ENCODE measurements at regions not wholly inside any gene's neighbourhood (a gene's known extent, or its start where the extent isn't known, plus 50 kb on each side); places are given as distances from the start of the nearest gene placed in this dataset.

GRCh38 chr1:112209493-112209892 lies 186.5 kb upstream of the CTTNBP2NL start:
- WGBS, 2 experiments (ENCODE audit: insufficient coverage in 2 of 2) = 50 to 71% methylated on average over 1 of the region's 1 CpG
- Histone ChIP-seq H3K36me3 (ENCODE audit: control insufficient read depth, insufficient read depth, low read length) (no peaks in the 10 kb centered on the region), H3K4me1 (ENCODE audit: control insufficient read depth, insufficient read depth, low read length, poor library complexity, severe bottlenecking) (no peaks in the 10 kb centered on the region), H3K27ac (ENCODE audit: low read depth, low read length, severe bottlenecking) (no peak overlapping the region), H3K9me3 (ENCODE audit: control insufficient read depth, low read length) (no peaks in the 10 kb centered on the region), H3K4me3 (ENCODE audit: extremely low read depth, insufficient read depth, low read length, poor library complexity, severe bottlenecking) (no peak overlapping the region)

DNA sequence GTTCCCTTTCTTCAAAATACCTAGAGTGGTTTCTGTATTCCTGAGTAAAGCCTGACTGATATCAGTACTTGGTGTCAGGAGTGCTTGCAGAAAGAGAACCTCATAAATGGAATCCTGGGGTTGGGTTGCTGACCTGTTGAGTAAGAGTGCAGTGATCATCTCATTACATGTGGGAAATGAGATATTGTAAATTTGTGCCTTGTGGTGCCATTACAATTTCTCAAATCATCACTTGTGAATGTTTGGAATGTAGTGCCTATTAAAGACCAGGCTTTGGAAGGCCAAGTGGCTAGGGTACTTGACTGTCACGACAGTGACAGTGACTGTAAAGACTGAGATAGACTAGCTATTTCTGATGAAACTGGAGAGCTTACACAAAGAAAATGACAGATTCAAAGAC lies 176.7 kb upstream of the CTTNBP2NL start:
- 71 to 82% methylated on average over 1 of the region's 1 CpG for WGBS, 2 experiments (ENCODE audit: insufficient coverage in 2 of 2)
- H3K27ac ChIP-seq (ENCODE audit: low read depth, low read length, severe bottlenecking) = no peak overlapping the region

GRCh38 chr1:112230232-112230631 lies 165.8 kb upstream of the CTTNBP2NL start:
- WGBS, 2 experiments (ENCODE audit: insufficient coverage in 2 of 2) = 95 to 96% methylated on average over 8 of the region's 9 CpGs
- Histone ChIP-seq H3K27ac (ENCODE audit: low read depth, low read length, severe bottlenecking) (no peak overlapping the region), H3K4me1 (ENCODE audit: control insufficient read depth, insufficient read depth, low read length, poor library complexity, severe bottlenecking) (no peaks in the 10 kb centered on the region), H3K9me3 (ENCODE audit: control insufficient read depth, low read length) (no peaks in the 10 kb centered on the region), H3K36me3 (ENCODE audit: control insufficient read depth, insufficient read depth, low read length) (no peaks in the 10 kb centered on the region), H3K4me3 (ENCODE audit: extremely low read depth, insufficient read depth, low read length, poor library complexity, severe bottlenecking) (no peak overlapping the region)

More for the DNA sequence above, 176.7 kb upstream of the CTTNBP2NL start:
- Histone ChIP-seq H3K4me3 (ENCODE audit: extremely low read depth, insufficient read depth, low read length, poor library complexity, severe bottlenecking) (no peak overlapping the region), H3K36me3 (ENCODE audit: control insufficient read depth, insufficient read depth, low read length) (no peaks in the 10 kb centered on the region), H3K9me3 (ENCODE audit: control insufficient read depth, low read length) (no peaks in the 10 kb centered on the region), H3K4me1 (ENCODE audit: control insufficient read depth, insufficient read depth, low read length, poor library complexity, severe bottlenecking) (peaks cover 2% of the 10 kb centered on the region)

GRCh38 chr1:112231331-112231730 lies 164.7 kb upstream of the CTTNBP2NL start:
- 73 to 77% methylated on average over 2 to 3 of the region's 3 CpGs for WGBS, 2 experiments (ENCODE audit: insufficient coverage in 2 of 2)
- Histone ChIP-seq H3K4me3 (ENCODE audit: extremely low read depth, insufficient read depth, low read length, poor library complexity, severe bottlenecking) (no peak overlapping the region), H3K9me3 (ENCODE audit: control insufficient read depth, low read length) (no peaks in the 10 kb centered on the region), H3K36me3 (ENCODE audit: control insufficient read depth, insufficient read depth, low read length) (no peaks in the 10 kb centered on the region), H3K27ac (ENCODE audit: low read depth, low read length, severe bottlenecking) (no peak overlapping the region), H3K4me1 (ENCODE audit: control insufficient read depth, insufficient read depth, low read length, poor library complexity, severe bottlenecking) (no peaks in the 10 kb centered on the region)

- H3K27ac ChIP-seq (ENCODE audit: low read depth, low read length, severe bottlenecking) = no peak overlapping the region
- H3K36me3 ChIP-seq (ENCODE audit: control insufficient read depth, insufficient read depth, low read length) = no peaks in the 10 kb centered on the region
- H3K4me3 ChIP-seq (ENCODE audit: extremely low read depth, insufficient read depth, low read length, poor library complexity, severe bottlenecking) = no peak overlapping the region
- WGBS, 2 experiments (ENCODE audit: insufficient coverage in 2 of 2) = 71 to 83% methylated on average over 1 to 3 of the region's 3 CpGs
- H3K4me1 ChIP-seq (ENCODE audit: control insufficient read depth, insufficient read depth, low read length, poor library complexity, severe bottlenecking) = no peaks in the 10 kb centered on the region
- no peaks in the 10 kb centered on the region for H3K9me3 ChIP-seq (ENCODE audit: control insufficient read depth, low read length)
Measured at GRCh38 chr1:112232848-112233247, 163.2 kb upstream of the CTTNBP2NL start.

DNA sequence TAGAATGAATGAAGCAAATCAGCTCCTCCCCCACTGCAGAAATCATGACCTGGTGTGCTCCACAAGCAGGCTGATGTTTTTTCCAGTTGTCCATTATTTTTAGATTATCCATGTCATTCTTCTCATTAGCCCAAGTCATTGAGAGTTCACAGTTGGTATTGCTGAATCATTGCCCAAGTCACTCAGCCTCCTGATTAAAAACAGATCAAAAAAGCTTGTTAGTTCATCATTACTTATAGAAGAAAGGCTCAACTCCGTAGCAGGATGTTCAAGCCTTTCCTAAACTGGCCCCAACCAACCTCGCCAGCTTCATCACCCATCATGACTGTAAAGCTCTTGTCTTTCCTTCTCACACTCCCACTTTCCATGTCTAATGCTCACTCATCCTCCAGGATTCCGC lies 161.3 kb upstream of the CTTNBP2NL start:
- no peaks in the 10 kb centered on the region for H3K4me1 ChIP-seq (ENCODE audit: control insufficient read depth, insufficient read depth, low read length, poor library complexity, severe bottlenecking)
- no peaks in the 10 kb centered on the region for H3K36me3 ChIP-seq (ENCODE audit: control insufficient read depth, insufficient read depth, low read length)
- H3K9me3 ChIP-seq (ENCODE audit: control insufficient read depth, low read length) = no peaks in the 10 kb centered on the region
- no peak overlapping the region for H3K4me3 ChIP-seq (ENCODE audit: extremely low read depth, insufficient read depth, low read length, poor library complexity, severe bottlenecking)
- WGBS, 2 experiments (ENCODE audit: insufficient coverage in 2 of 2) = 91 to 93% methylated on average over 3 of the region's 3 CpGs
- H3K27ac ChIP-seq (ENCODE audit: low read depth, low read length, severe bottlenecking) = no peak overlapping the region

- Histone ChIP-seq H3K9me3 (ENCODE audit: control insufficient read depth, low read length) (no peaks in the 10 kb centered on the region), H3K27ac (ENCODE audit: low read depth, low read length, severe bottlenecking) (no peak overlapping the region), H3K36me3 (ENCODE audit: control insufficient read depth, insufficient read depth, low read length) (no peaks in the 10 kb centered on the region), H3K4me3 (ENCODE audit: extremely low read depth, insufficient read depth, low read length, poor library complexity, severe bottlenecking) (no peak overlapping the region), H3K4me1 (ENCODE audit: control insufficient read depth, insufficient read depth, low read length, poor library complexity, severe bottlenecking) (no peaks in the 10 kb centered on the region)
- WGBS, 2 experiments (ENCODE audit: insufficient coverage in 2 of 2) = 61 to 88% methylated on average over 2 of the region's 2 CpGs
Measured at GRCh38 chr1:112237983-112238545, 157.9 kb upstream of the CTTNBP2NL start.

GRCh38 chr1:112239683-112240330 lies 156.2 kb upstream of the CTTNBP2NL start:
- 60 to 64% methylated on average over 1 to 2 of the region's 6 CpGs for WGBS, 2 experiments (ENCODE audit: insufficient coverage in 2 of 2)
- Histone ChIP-seq H3K4me1 (ENCODE audit: control insufficient read depth, insufficient read depth, low read length, poor library complexity, severe bottlenecking) (no peaks in the 10 kb centered on the region), H3K36me3 (ENCODE audit: control insufficient read depth, insufficient read depth, low read length) (no peaks in the 10 kb centered on the region), H3K27ac (ENCODE audit: low read depth, low read length, severe bottlenecking) (no peak overlapping the region), H3K9me3 (ENCODE audit: control insufficient read depth, low read length) (no peaks in the 10 kb centered on the region), H3K4me3 (ENCODE audit: extremely low read depth, insufficient read depth, low read length, poor library complexity, severe bottlenecking) (no peak overlapping the region)

DNA sequence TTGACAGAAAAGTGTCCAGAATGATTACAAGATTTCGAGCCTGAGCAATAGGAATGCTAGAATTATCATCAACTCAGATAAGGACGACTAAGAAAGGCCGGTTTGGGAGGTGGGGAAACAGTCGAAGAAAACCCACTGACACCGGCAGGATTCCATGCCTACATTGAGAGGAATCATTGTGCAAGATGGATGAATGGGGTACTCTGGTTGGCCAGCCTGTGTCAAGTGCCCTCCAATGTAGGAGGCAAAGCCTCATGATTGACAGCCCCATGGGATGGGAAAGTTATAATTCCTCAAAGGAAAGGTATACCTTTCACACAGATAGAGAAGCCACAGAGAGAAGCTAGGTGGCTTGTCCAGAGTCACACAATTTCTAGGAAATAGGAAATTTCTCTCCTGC lies 153.5 kb upstream of the CTTNBP2NL start:
- H3K9me3 ChIP-seq (ENCODE audit: control insufficient read depth, low read length) = no peaks in the 10 kb centered on the region
- no peaks in the 10 kb centered on the region for H3K4me1 ChIP-seq (ENCODE audit: control insufficient read depth, insufficient read depth, low read length, poor library complexity, severe bottlenecking)
- WGBS, 2 experiments (ENCODE audit: insufficient coverage in 2 of 2) = 91 to 98% methylated on average over 5 of the region's 5 CpGs
- no peaks in the 10 kb centered on the region for H3K36me3 ChIP-seq (ENCODE audit: control insufficient read depth, insufficient read depth, low read length)
- H3K27ac ChIP-seq (ENCODE audit: low read depth, low read length, severe bottlenecking) = no peak overlapping the region
- no peak overlapping the region for H3K4me3 ChIP-seq (ENCODE audit: extremely low read depth, insufficient read depth, low read length, poor library complexity, severe bottlenecking)

DNA sequence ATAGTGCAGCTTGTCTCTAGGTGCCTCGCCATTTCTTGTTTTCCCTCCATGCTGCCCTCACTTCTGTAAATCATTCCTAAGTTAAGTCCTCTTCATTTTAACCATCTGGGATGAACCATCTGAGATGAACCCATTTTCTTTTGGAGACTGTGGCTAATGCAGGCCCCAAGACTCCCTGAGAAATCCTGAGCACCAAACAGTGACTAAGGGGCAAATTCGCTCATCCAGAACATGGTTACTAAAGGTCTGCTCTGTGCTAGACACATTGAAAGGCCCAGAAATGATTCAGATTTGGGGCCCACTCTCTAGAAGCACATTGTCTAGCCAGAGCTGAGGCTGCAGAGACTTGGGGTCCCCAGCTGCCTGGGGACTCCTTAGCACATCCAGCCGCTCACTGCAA lies 151.9 kb upstream of the CTTNBP2NL start:
- Histone ChIP-seq H3K4me1 (ENCODE audit: control insufficient read depth, insufficient read depth, low read length, poor library complexity, severe bottlenecking) (no peaks in the 10 kb centered on the region), H3K9me3 (ENCODE audit: control insufficient read depth, low read length) (no peaks in the 10 kb centered on the region), H3K36me3 (ENCODE audit: control insufficient read depth, insufficient read depth, low read length) (no peaks in the 10 kb centered on the region), H3K27ac (ENCODE audit: low read depth, low read length, severe bottlenecking) (no peak overlapping the region), H3K4me3 (ENCODE audit: extremely low read depth, insufficient read depth, low read length, poor library complexity, severe bottlenecking) (no peak overlapping the region)
- WGBS, 2 experiments (ENCODE audit: insufficient coverage in 2 of 2) = 92% methylated on average over 3 of the region's 3 CpGs

GRCh38 chr1:112245114-112245513 lies 150.9 kb upstream of the CTTNBP2NL start:
- H3K4me1 ChIP-seq (ENCODE audit: control insufficient read depth, insufficient read depth, low read length, poor library complexity, severe bottlenecking) = no peaks in the 10 kb centered on the region
- no peaks in the 10 kb centered on the region for H3K36me3 ChIP-seq (ENCODE audit: control insufficient read depth, insufficient read depth, low read length)
- H3K9me3 ChIP-seq (ENCODE audit: control insufficient read depth, low read length) = no peaks in the 10 kb centered on the region
- no peak overlapping the region for H3K4me3 ChIP-seq (ENCODE audit: extremely low read depth, insufficient read depth, low read length, poor library complexity, severe bottlenecking)
- H3K27ac ChIP-seq (ENCODE audit: low read depth, low read length, severe bottlenecking) = no peak overlapping the region
- WGBS, 2 experiments (ENCODE audit: insufficient coverage in 2 of 2) = 71 to 100% methylated on average over 1 of the region's 2 CpGs
